K562 (cell line): ENCODE measurements at regions not wholly inside any gene's neighbourhood (a gene's known extent, or its start where the extent isn't known, plus 50 kb on each side); places are given as distances from the start of the nearest gene placed in this dataset.

Source experiments
- ARNT ChIP-seq, 2 experiments: fragments of 450-650 bp; IDR thresholded peaks; 2 replicates each; pipeline ENCODE4 v1.6.1; 2016; ENCODE audit warnings: mild to moderate bottlenecking in 1 of 2
- E4F1 ChIP-seq: fragments of 250-450 bp; sonication (Bioruptor Pico); IDR thresholded peaks from 2 replicates; pipeline ENCODE4 v1.5.0; 2021; ENCODE audit warnings: mild to moderate bottlenecking, borderline replicate concordance
- EZH2 ChIP-seq: IDR thresholded peaks from 2 replicates; pipeline ENCODE4 v1.6.1; 2012; ENCODE audit warnings: low read depth, mild to moderate bottlenecking, inconsistent platforms, low read length, borderline replicate concordance
- IRF2 ChIP-seq: sonication (generic); formaldehyde crosslinking; IDR thresholded peaks from 2 replicates; pipeline ENCODE4 v1.8.1; 2022; ENCODE audit warnings: mild to moderate bottlenecking, missing genetic modification reagents
- MYC ChIP-seq, 2 experiments: fragments of 250-450 bp in 1 of 2; sonication (Bioruptor Pico) in 1 of 2; IDR thresholded peaks; 2 replicates each; pipeline versions ENCODE4 v1.5.1 to v1.6.1; 2012 to 2021; ENCODE audit warnings: low read depth in 2 of 2, borderline replicate concordance in 1 of 2, improper control_type of control experiment in 1 of 2, low read length in 1 of 2, mild to moderate bottlenecking in 1 of 2, moderate library complexity in 1 of 2
- PRPF4 ChIP-seq: fragments of 200-400 bp; formaldehyde crosslinking; IDR thresholded peaks from one replicate; pipeline ENCODE4 v1.6.1; 2017; ENCODE audit warnings: low read length, low read depth, mild to moderate bottlenecking; ENCODE audit not compliant: insufficient read depth, poor library complexity, severe bottlenecking
- RAD21 ChIP-seq, 2 experiments: fragments of 250-450 bp in 1 of 2; fragments of 450-650 bp in 1 of 2; sonication (Bioruptor Pico) in 1 of 2; formaldehyde crosslinking in 1 of 2; IDR thresholded peaks in 1 of 2; conservative IDR thresholded peaks in 1 of 2; 2 replicates each; pipeline versions ENCODE4 v1.4.0 to v1.8.0; 2020 to 2022; ENCODE audit warnings: mild to moderate bottlenecking in 2 of 2, moderate library complexity in 1 of 2
- RBM22 ChIP-seq: fragments of 200-400 bp; formaldehyde crosslinking; IDR thresholded peaks from 2 replicates; pipeline ENCODE4 v1.6.1; 2018; ENCODE audit warnings: low read length, low read depth; ENCODE audit not compliant: poor library complexity, severe bottlenecking
- RFX5 ChIP-seq: IDR thresholded peaks from 2 replicates; pipeline ENCODE4 v1.6.1; 2011; ENCODE audit warnings: low read depth, mild to moderate bottlenecking, improper control_type of control experiment, low read length
- STAG1 ChIP-seq: sonication (generic); formaldehyde crosslinking; IDR thresholded peaks from 2 replicates; pipeline ENCODE4 v1.5.0; 2020; ENCODE audit warnings: missing genetic modification reagents, borderline replicate concordance
- TEAD1 ChIP-seq, 2 experiments: fragments of 450-650 bp in 1 of 2; sonication (generic) in 1 of 2; formaldehyde crosslinking; IDR thresholded peaks; 2 replicates each; pipeline versions ENCODE4 v1.4.0 to v1.8.0; 2020 to 2022; ENCODE audit warnings: mild to moderate bottlenecking in 2 of 2, missing genetic modification reagents in 1 of 2
- ZNF696 ChIP-seq: fragments of 250-450 bp; sonication (Bioruptor Pico); conservative IDR thresholded peaks from 2 replicates; pipeline ENCODE4 v1.4.0; 2020; ENCODE audit warnings: mild to moderate bottlenecking, moderate library complexity
- TF ChIP-seq, protein P1 (sequence below): sonication (generic); formaldehyde crosslinking; IDR thresholded peaks from 2 replicates; pipeline ENCODE4 v1.8.0; 2023; ENCODE audit warnings: mild to moderate bottlenecking, missing genetic modification reagents

GRCh38 chr9:89963280-89963679, 358.5 kb downstream of the GADD45G start:
- TF ChIP-seq STAG1 (CRISPR knock-in tag): no peak
- no peak for TF ChIP-seq ARNT (IDR thresholded peaks at IDR 0.05)
- TF ChIP-seq, protein P1, sequence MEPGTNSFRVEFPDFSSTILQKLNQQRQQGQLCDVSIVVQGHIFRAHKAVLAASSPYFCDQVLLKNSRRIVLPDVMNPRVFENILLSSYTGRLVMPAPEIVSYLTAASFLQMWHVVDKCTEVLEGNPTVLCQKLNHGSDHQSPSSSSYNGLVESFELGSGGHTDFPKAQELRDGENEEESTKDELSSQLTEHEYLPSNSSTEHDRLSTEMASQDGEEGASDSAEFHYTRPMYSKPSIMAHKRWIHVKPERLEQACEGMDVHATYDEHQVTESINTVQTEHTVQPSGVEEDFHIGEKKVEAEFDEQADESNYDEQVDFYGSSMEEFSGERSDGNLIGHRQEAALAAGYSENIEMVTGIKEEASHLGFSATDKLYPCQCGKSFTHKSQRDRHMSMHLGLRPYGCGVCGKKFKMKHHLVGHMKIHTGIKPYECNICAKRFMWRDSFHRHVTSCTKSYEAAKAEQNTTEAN (CRISPR knock-in tag): no peak
- no peak for TF ChIP-seq EZH2
- TF ChIP-seq RFX5: no peak
- no peak for TF ChIP-seq ZNF696 (CRISPR knock-in tag)
- TF ChIP-seq MYC (IDR thresholded peaks at IDR 0.05; ENCODE audit: low read depth, low read length): no peak
- no peak for TF ChIP-seq MYC (CRISPR knock-in tag; IDR thresholded peaks at IDR 0.05; ENCODE audit: borderline replicate concordance, low read depth)
- no peak for TF ChIP-seq E4F1 (CRISPR knock-in tag)
- TF ChIP-seq IRF2 (CRISPR knock-in tag): no peak
- no peak for TF ChIP-seq TEAD1 (CRISPR knock-in tag; IDR thresholded peaks at IDR 0.05)
- no peak for TF ChIP-seq RBM22
- TF ChIP-seq PRPF4: no peak
- TF ChIP-seq RAD21 (CRISPR knock-in tag; conservative IDR thresholded peaks at IDR 0.05 in 1 of 2, IDR thresholded peaks at IDR 0.05 in 1 of 2): no peak
